B cell (primary cell): ENCODE measurements at regions not wholly inside any gene's neighbourhood (a gene's known extent, or its start where the extent isn't known, plus 50 kb on each side); places are given as distances from the start of the nearest gene placed in this dataset.

Experiments used
- EZH2 ChIP-seq: IDR thresholded peaks from 2 replicates; pipeline ENCODE4 v1.6.1; 2012; ENCODE audit warnings: borderline replicate concordance, low read depth, mild to moderate bottlenecking, moderate library complexity, low read length; ENCODE audit not compliant: insufficient read depth, poor library complexity, severe bottlenecking
- TF ChIP-seq, protein P1 (sequence below): fragments of 200-600 bp; IDR thresholded peaks from one replicate; pipeline ENCODE4 v1.8.0; 2022; ENCODE audit warnings: antibody characterized with exemption, mild to moderate bottlenecking

DNA sequence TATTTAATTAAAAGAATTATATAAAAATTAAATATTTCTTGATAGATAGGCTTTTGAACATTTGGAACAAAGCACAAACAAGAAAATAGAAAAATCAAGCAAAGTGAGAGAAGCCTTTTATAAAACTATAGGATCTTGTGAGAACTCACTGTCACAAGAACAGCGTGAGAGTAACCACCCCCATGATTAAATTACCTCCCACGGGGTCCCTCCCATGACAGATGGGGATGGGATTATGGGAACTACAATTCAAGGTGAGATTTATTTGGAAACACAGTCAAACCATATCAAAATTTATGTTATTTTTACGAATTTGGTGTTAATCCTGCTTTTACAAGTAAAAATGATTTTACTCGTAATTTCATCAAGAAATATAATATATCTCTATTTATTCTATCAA lies 1136.1 kb upstream of the POT1 start:
- TF ChIP-seq, protein P1, sequence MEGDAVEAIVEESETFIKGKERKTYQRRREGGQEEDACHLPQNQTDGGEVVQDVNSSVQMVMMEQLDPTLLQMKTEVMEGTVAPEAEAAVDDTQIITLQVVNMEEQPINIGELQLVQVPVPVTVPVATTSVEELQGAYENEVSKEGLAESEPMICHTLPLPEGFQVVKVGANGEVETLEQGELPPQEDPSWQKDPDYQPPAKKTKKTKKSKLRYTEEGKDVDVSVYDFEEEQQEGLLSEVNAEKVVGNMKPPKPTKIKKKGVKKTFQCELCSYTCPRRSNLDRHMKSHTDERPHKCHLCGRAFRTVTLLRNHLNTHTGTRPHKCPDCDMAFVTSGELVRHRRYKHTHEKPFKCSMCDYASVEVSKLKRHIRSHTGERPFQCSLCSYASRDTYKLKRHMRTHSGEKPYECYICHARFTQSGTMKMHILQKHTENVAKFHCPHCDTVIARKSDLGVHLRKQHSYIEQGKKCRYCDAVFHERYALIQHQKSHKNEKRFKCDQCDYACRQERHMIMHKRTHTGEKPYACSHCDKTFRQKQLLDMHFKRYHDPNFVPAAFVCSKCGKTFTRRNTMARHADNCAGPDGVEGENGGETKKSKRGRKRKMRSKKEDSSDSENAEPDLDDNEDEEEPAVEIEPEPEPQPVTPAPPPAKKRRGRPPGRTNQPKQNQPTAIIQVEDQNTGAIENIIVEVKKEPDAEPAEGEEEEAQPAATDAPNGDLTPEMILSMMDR = no peak
- TF ChIP-seq EZH2 = no peak
